HFFc6 (cell line): ENCODE measurements at regions not wholly inside any gene's neighbourhood (a gene's known extent, or its start where the extent isn't known, plus 50 kb on each side); places are given as distances from the start of the nearest gene placed in this dataset.

Experiments
- DNase-seq: peaks from one replicate; pipeline ENCODE4 v3.0.0-alpha.2; 2018
- H3K27ac Mint-ChIP-seq: 2 replicates; pipeline ENCODE4 v1.8.0; 2020; ENCODE audit warnings: mild to moderate bottlenecking, mixed read lengths
- H3K27me3 Mint-ChIP-seq: 2 replicates; pipeline ENCODE4 v1.8.0; 2021; ENCODE audit warnings: mild to moderate bottlenecking, moderate library complexity, mixed read lengths; ENCODE audit not compliant: insufficient read depth
- H3K36me3 Mint-ChIP-seq: 2 replicates; pipeline ENCODE4 v1.8.0; 2021; ENCODE audit warnings: low read depth, mixed read lengths
- H3K4me1 Mint-ChIP-seq: 2 replicates; pipeline ENCODE4 v1.8.0; 2020; ENCODE audit warnings: low read depth, mixed read lengths
- H3K4me3 Mint-ChIP-seq: 2 replicates; pipeline ENCODE4 v1.8.0; 2020; ENCODE audit warnings: mild to moderate bottlenecking, moderate library complexity, mixed read lengths
- H3K9me3 Mint-ChIP-seq: 2 replicates; pipeline ENCODE4 v1.8.0; 2020; ENCODE audit warnings: mild to moderate bottlenecking, mixed read lengths
- TF ChIP-seq, protein P1 (sequence below): fragments of 200-600 bp; sonication (generic); IDR thresholded peaks from 2 replicates; pipeline ENCODE4 v1.5.0; 2021; ENCODE audit warnings: antibody characterized with exemption, mild to moderate bottlenecking

DNA sequence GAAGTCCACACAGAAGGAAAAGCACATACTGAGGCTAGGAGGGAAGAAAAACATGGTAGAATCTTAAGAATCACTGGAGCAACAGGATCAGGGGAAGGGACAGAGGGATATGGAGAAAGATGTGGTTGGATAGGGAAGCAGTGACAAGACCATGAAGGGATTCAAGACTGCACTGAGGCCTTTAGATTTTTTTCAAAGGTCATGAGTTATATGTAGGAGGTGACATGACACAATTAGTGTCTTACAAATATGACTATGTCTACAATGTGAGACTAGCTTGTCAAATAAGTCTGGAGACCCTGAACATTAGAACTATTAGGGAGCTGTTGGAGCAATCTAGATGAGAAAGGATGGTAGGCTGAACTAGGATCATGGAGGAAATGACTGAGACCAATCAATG, 1130.3 kb upstream of the ZEB2 start:
- Mint-ChIP-seq H3K4me1 (peaks cover 30% of the 10 kb centered on the region), H3K36me3 (no peaks in the 10 kb centered on the region), H3K27me3 (no peaks in the 10 kb centered on the region; the same call in 1 of the 2 replicates), H3K9me3 (no peaks in the 10 kb centered on the region), H3K27ac (no peak overlapping the region), H3K4me3 (no peak overlapping the region)
- DNase-seq, result no peak
- TF ChIP-seq, protein P1, sequence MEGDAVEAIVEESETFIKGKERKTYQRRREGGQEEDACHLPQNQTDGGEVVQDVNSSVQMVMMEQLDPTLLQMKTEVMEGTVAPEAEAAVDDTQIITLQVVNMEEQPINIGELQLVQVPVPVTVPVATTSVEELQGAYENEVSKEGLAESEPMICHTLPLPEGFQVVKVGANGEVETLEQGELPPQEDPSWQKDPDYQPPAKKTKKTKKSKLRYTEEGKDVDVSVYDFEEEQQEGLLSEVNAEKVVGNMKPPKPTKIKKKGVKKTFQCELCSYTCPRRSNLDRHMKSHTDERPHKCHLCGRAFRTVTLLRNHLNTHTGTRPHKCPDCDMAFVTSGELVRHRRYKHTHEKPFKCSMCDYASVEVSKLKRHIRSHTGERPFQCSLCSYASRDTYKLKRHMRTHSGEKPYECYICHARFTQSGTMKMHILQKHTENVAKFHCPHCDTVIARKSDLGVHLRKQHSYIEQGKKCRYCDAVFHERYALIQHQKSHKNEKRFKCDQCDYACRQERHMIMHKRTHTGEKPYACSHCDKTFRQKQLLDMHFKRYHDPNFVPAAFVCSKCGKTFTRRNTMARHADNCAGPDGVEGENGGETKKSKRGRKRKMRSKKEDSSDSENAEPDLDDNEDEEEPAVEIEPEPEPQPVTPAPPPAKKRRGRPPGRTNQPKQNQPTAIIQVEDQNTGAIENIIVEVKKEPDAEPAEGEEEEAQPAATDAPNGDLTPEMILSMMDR, result no peak

DNA sequence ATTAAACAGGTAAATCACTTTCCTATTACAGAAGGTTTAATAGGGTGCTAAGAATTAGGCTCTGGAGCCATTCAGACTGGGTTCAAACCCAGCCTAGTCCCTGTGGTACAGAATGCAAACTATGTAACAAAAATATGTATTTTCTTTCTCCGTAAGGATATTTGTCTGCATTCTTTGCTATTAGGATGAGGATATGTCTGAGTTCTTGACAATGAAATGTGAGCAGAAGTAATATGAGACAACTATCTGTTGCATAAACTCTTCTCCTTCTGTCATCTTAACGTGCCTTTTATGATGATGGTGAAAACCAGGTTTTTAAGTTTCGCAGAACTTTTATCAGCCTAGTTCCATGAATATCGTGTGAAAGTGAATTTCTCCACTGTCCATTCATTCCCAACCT, 1129.1 kb upstream of the ZEB2 start:
- no peaks in the 10 kb centered on the region for H3K36me3 Mint-ChIP-seq
- no peaks in the 10 kb centered on the region for H3K9me3 Mint-ChIP-seq
- no peaks in the 10 kb centered on the region; the same call in 1 of the 2 replicates for H3K27me3 Mint-ChIP-seq
- no peak overlapping the region for H3K4me3 Mint-ChIP-seq
- H3K4me1 Mint-ChIP-seq, result peaks cover 22% of the 10 kb centered on the region
- TF ChIP-seq, protein P1, result no peak
- no peak for DNase-seq
- H3K27ac Mint-ChIP-seq, result no peak overlapping the region

DNA sequence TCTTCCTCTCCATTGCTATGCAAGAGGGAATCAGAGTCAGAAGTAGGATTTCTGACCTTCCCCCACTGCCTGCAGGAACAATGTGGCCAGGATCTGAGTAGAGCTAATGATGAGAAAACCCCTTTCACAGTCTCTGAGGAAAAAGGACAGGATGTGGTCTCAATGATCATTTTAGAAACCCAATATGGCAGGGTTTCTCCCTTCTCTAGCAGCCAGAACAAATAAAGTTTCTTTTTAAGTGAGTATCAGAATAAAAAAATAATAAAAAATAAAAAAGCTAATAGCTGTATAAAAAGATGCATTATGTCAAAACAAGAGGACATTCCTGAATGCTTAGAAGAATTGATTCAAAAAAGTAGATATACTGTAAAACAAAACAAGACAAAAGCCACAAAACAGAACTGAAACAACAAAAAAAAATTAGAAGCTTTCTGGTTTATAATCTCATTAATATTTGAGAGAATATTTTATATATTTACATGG, 1124.9 kb upstream of the ZEB2 start:
- DNase-seq, result no peak
- Mint-ChIP-seq H3K4me3 (no peak overlapping the region), H3K27me3 (no peaks in the 10 kb centered on the region; the same call in 1 of the 2 replicates), H3K36me3 (no peaks in the 10 kb centered on the region), H3K4me1 (peaks cover 4% of the 10 kb centered on the region; the same call in 1 of the 2 replicates), H3K27ac (no peak overlapping the region), H3K9me3 (no peaks in the 10 kb centered on the region)
- TF ChIP-seq, protein P1, result no peak

DNA sequence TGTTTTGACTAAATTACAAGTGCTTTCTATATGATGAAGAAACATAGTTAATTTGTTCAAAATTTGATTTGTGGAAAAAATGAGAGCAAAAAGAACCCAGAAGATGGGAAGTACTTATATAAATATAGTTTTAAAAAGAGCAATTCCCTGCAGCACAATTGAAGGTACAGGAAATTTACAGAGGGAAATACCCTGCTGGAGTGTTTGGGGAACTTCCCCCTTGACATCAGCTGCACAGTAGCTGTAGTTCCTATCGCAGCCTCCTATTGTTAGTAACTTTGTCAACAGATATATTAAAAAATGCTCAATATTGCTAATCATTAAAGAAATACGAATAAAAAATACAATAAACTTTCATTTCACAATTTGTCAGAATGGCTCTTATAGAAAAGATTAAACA, 1118.8 kb upstream of the ZEB2 start:
- H3K9me3 Mint-ChIP-seq, result no peaks in the 10 kb centered on the region
- H3K36me3 Mint-ChIP-seq, result no peaks in the 10 kb centered on the region
- H3K27ac Mint-ChIP-seq, result no peak overlapping the region
- DNase-seq, result no peak
- H3K27me3 Mint-ChIP-seq, result peaks cover under 1% of the 10 kb centered on the region; the same call in 1 of the 2 replicates
- H3K4me1 Mint-ChIP-seq, result peaks cover 5% of the 10 kb centered on the region; the same call in 1 of the 2 replicates
- H3K4me3 Mint-ChIP-seq, result no peak overlapping the region
- TF ChIP-seq, protein P1, result peak; percentile 15; the same call in 1 of the 2 replicates

DNA sequence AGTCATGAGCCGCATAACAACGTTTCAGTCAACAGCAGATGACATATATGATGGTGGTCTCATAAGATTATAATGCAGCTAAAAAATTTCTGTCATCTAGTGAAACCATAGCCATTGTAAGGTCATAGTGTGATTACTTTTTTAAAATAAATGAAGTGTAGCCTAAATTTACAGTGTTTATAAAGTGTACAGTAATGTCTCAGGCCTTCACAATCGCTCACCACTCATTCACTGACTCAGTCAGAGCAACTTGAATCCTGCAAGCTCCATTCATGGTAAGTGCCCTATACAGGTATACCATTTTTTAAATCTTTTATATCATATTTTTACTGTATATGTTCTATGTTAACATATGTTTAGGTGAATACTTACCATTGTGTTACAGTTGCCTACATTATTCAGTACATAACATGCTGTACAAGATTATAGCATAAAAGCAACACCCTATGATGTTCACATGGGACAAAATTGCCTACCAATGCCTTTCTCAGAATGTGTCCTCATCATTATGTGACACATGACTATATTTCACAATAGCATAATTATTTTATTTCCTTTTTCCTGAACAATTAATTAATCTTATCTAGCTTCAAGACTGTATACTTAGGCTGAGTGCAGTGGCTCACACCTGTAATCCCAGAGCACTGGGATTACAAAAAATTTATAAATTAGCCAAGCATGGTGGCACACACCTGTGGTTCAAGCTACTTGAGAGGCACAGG, 1115.9 kb upstream of the ZEB2 start:
- TF ChIP-seq, protein P1, result no peak
- no peak for DNase-seq
- H3K9me3 Mint-ChIP-seq, result no peaks in the 10 kb centered on the region
- H3K4me1 Mint-ChIP-seq, result peaks cover 21% of the 10 kb centered on the region
- H3K4me3 Mint-ChIP-seq, result no peak overlapping the region
- H3K27me3 Mint-ChIP-seq, result peaks cover 2% of the 10 kb centered on the region; the same call in 1 of the 2 replicates
- no peak overlapping the region for H3K27ac Mint-ChIP-seq
- H3K36me3 Mint-ChIP-seq, result no peaks in the 10 kb centered on the region
